Activated T-helper 9 cell treated with anti-CD3 and anti-CD28 coated beads, Interleukin-2, amount 50 U/mL, for 16 hours (primary cell): ENCODE measurements at regions not wholly inside any gene's neighbourhood (a gene's known extent, or its start where the extent isn't known, plus 50 kb on each side); places are given as distances from the start of the nearest gene placed in this dataset.

Experiments used
- DNase-seq: peaks from one replicate; pipeline ENCODE4 v3.0.0-alpha.2; 2020; ENCODE audit warnings: low read depth

DNA sequence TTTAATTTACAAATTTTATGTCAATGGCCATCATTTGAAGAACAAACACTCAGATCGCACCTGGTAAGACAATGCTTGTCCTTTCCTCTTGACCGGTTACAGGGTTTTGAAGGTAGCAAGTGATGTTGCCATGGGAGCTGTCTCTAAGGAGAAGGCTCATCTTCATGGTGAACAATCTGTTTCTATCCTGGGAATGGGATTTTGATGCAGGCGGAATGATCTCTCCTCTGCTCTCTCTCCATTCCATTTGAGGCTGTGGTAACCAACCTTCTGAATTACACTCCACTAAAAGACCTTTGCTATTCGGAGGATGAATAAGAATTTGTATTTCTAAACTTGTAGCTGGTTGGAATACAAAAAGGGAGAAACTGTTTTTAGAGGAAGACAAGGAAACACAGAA is 57.9 kb upstream of the SLC5A9 start:
- DNase-seq: no peak

- no peak for DNase-seq
Measured at GRCh38 chr1:48160486-48161132, 61.9 kb upstream of the SLC5A9 start.

DNA sequence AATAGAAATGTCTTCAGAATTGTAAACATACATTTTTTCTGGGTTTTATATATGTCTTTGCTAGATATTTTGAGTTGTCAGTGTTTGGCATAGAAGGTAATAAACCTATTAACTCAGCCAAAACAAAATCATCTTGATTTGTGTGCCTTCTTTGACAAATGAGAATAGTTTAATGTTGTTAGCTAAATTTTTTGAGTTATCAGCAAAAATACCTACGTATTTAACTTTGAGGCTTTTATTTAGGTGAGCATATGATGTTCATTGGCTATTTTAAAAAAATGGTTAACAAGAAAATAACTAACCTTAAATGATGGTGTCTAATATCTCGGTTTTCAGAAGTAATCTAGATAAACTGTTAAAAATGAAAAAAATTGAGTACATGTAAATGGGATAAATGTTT is 83.2 kb upstream of the SLC5A9 start:
- DNase-seq: no peak

- DNase-seq: no peak
Measured at GRCh38 chr1:48127735-48128685, 94.5 kb upstream of the SLC5A9 start.

GRCh38 chr1:48123647-48124046 is 98.9 kb upstream of the SLC5A9 start:
- no peak for DNase-seq

GRCh38 chr1:48121955-48122354 is 100.6 kb upstream of the SLC5A9 start:
- no peak for DNase-seq

- DNase-seq: no peak
Measured at GRCh38 chr1:48120621-48121020, 101.9 kb upstream of the SLC5A9 start.

- no peak for DNase-seq
Measured at GRCh38 chr1:48115835-48116234, 106.7 kb upstream of the SLC5A9 start.

DNA sequence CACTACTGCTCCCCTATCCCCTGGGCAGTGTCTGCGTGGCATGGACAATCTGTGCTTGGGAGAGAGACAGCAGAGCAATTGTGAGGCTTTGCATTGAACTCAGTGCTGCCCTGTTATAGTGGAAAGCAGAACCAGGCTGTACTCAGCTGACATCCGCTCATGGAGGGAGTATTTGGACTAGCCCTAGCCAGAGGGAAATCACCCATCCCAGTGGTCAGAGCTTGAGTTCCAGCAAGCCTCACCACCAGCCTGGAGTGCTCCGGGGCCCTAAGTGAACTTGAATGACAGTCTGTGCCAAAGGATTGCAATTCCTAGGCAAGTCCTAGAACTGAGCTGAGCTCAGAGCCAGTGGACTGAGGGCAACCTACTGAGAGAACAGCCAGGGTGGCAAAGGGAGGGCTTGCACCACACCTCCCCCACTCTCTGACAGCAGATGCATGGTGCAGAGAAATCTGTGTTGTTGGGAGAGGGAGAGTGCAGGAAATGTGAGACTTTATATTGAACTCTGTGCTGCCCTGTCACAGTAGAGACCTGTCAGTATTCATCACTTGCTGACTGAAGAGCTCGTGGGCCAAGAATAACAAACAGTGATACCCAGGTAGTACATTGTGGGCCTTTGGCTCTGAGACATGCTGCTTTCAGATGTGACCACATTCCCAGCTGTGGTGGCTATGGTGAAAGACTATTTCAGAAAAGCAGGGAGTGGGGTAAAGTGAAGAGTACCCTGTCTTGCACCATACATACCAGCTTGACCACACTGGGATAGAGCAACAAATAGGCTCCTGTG is 107.7 kb upstream of the SLC5A9 start:
- no peak for DNase-seq

GRCh38 chr1:48109390-48110013 is 112.3 kb upstream of the TRABD2B start:
- DNase-seq: no peak

- DNase-seq: no peak
Measured at GRCh38 chr1:48107516-48107915, 110.3 kb upstream of the TRABD2B start.

DNA sequence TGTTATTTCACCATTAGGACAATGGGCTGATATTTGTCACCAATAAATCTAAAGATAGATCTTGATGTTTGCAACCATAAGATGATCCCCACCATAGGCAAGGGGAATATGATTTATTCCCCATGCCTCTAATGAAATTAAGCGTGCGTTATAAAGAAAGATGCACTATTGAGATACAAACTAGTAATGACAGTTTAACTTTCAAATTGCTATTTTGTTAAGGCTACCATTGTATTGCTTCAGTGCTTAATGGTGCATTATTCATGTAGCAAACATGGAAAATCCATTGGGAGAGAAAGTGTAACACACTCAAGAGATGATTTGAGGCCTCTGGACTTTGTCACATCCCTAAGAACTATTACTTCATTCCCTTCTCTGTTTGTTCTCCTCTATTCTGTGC is 108.9 kb upstream of the TRABD2B start:
- DNase-seq: no peak

- no peak for DNase-seq
Measured at GRCh38 chr1:48105165-48105564, 108.0 kb upstream of the TRABD2B start.

- no peak for DNase-seq
Measured at GRCh38 chr1:48103495-48103894, 106.3 kb upstream of the TRABD2B start.

- DNase-seq: no peak
Measured at GRCh38 chr1:48102766-48103165, 105.6 kb upstream of the TRABD2B start.

- DNase-seq: no peak
Measured at GRCh38 chr1:48099072-48099773, 102.0 kb upstream of the TRABD2B start.

GRCh38 chr1:48093696-48094528 is 96.7 kb upstream of the TRABD2B start:
- peak; percentile 45 for DNase-seq

- DNase-seq: no peak
Measured at GRCh38 chr1:48093147-48093546, 96.0 kb upstream of the TRABD2B start.

DNA sequence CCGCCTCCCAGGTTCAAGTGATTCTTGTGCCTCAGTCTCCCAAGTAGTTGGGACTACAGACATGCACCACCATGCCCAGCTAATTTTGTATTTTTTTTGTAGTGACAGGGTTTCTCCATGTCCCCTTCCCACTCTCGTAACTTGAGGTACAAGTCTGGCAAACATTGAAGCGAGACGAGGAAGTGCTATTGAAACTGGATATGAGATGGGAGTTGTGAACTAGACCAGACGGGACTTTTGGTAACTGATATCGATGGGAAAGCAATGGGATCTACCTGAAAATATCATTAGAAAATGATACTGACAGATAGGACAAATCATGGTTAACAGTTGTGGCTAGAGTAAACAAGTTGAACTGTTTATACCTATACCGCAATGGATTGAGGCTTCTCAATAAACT is 95.2 kb upstream of the TRABD2B start:
- no peak for DNase-seq

DNA sequence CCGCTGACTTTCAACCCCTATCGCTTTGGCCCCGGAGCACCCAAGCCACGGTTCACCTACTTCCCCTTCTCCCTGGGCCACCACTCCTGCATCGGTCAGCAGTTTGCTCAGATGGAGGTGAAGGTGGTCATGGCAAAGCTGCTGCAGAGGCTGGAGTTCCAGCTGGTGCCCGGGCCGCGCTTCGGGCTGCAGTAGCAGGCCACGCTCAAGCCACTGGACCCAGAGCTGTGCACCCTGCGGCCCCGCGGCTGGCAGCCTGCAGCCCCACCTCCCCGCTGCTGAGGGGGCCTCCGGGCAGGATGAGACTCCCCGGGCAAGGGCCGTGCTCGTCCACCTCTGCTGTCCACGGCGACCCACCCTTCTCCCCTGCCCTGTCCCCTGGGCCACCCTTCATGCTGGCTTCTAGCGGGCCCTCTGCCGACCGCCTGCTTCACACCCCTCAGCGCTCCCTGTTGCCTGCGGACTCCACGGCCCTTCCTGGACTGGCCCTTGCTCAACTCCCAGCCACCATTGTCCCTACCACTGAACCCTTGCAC is 92.2 kb upstream of the TRABD2B start:
- no peak for DNase-seq
